Astrocyte (in vitro differentiated cells and primary cell): ENCODE measurements at regions not wholly inside any gene's neighbourhood (a gene's known extent, or its start where the extent isn't known, plus 50 kb on each side); places are given as distances from the start of the nearest gene placed in this dataset.

ENCODE experiments used
- DNase-seq: peaks from one replicate; pipeline ENCODE4 v3.0.0-alpha.2; 2010; ENCODE audit warnings: low read depth
- FAIRE-seq: peaks from 2 replicates; lab custom pipeline; 2011; peaks lifted over from hg19 to GRCh38; lab: Jason Lieb, UNC
- H2AFZ ChIP-seq: 2 replicates; pipeline ENCODE4 v1.6.0; 2012; ENCODE audit warnings: low read depth, low read length, inconsistent platforms
- H3K27ac ChIP-seq: 2 replicates; pipeline ENCODE4 v1.5.1; 2011; ENCODE audit warnings: low read depth, low read length, inconsistent platforms
- H3K27me3 ChIP-seq: 2 replicates; pipeline ENCODE4 v1.6.0; 2011; ENCODE audit warnings: low read length, inconsistent platforms; ENCODE audit not compliant: insufficient read depth
- H3K36me3 ChIP-seq: 2 replicates; pipeline ENCODE4 v1.5.1; 2011; ENCODE audit warnings: low read length, inconsistent platforms; ENCODE audit not compliant: insufficient read depth
- H3K4me1 ChIP-seq: 2 replicates; pipeline ENCODE4 v1.5.1; 2011; ENCODE audit warnings: low read length, inconsistent platforms; ENCODE audit not compliant: insufficient read depth
- H3K4me2 ChIP-seq: 2 replicates; pipeline ENCODE4 v1.6.0; 2012; ENCODE audit warnings: low read length, inconsistent platforms
- H3K4me3 ChIP-seq: 2 replicates; pipeline ENCODE4 v1.5.1; 2011; ENCODE audit warnings: low read depth, mild to moderate bottlenecking, low read length, inconsistent platforms; ENCODE audit not compliant: insufficient read depth
- H3K79me2 ChIP-seq: 2 replicates; pipeline ENCODE4 v1.6.0; 2012; ENCODE audit warnings: mild to moderate bottlenecking, low read length, inconsistent platforms; ENCODE audit not compliant: insufficient read depth
- H3K9ac ChIP-seq: 2 replicates; pipeline ENCODE4 v1.6.0; 2012; ENCODE audit warnings: mild to moderate bottlenecking, low read length, inconsistent platforms
- H3K9me3 ChIP-seq: 2 replicates; pipeline ENCODE4 v1.5.1; 2012; ENCODE audit warnings: low read depth, mild to moderate bottlenecking, low read length, inconsistent platforms; ENCODE audit not compliant: insufficient read depth
- H4K20me1 ChIP-seq: 2 replicates; pipeline ENCODE4 v1.6.0; 2012; ENCODE audit warnings: low read length, inconsistent platforms; ENCODE audit not compliant: insufficient read depth
- H3K27ac Mint-ChIP-seq: one replicate; pipeline ENCODE4 v1.8.0; 2021; ENCODE audit warnings: mild to moderate bottlenecking, mixed read lengths; ENCODE audit not compliant: unreplicated experiment
- H3K27me3 Mint-ChIP-seq: one replicate; pipeline ENCODE4 v1.8.0; 2021; ENCODE audit warnings: low read depth, mixed read lengths; ENCODE audit not compliant: unreplicated experiment
- H3K36me3 Mint-ChIP-seq: one replicate; pipeline ENCODE4 v1.8.0; 2021; ENCODE audit warnings: low read depth, mixed read lengths; ENCODE audit not compliant: unreplicated experiment
- H3K4me1 Mint-ChIP-seq: one replicate; pipeline ENCODE4 v1.8.0; 2021; ENCODE audit warnings: low read depth, mixed read lengths; ENCODE audit not compliant: unreplicated experiment
- H3K4me3 Mint-ChIP-seq: one replicate; pipeline ENCODE4 v1.8.0; 2021; ENCODE audit warnings: mild to moderate bottlenecking, moderate library complexity, mixed read lengths; ENCODE audit not compliant: unreplicated experiment
- H3K9me3 Mint-ChIP-seq: one replicate; pipeline ENCODE4 v1.8.0; 2021; ENCODE audit warnings: mild to moderate bottlenecking, mixed read lengths; ENCODE audit not compliant: unreplicated experiment
- CTCF ChIP-seq: IDR thresholded peaks from 2 replicates; pipeline ENCODE4 v1.5.1; 2011; ENCODE audit warnings: low read depth, mild to moderate bottlenecking, inconsistent platforms, low read length, moderate library complexity; ENCODE audit not compliant: insufficient read depth
- EZH2 ChIP-seq: IDR thresholded peaks from 2 replicates; pipeline ENCODE4 v1.6.1; 2012; ENCODE audit warnings: mild to moderate bottlenecking, low read length, inconsistent platforms; ENCODE audit not compliant: insufficient read depth

- Histone ChIP-seq H3K36me3 (no peaks in the 10 kb centered on the region), H3K27me3 (no peaks in the 10 kb centered on the region), H3K4me3 (no peak overlapping the region), H3K9ac (no peak overlapping the region), H3K9me3 (no peaks in the 10 kb centered on the region), H3K27ac (no peak overlapping the region), H2AFZ (no peak overlapping the region), H4K20me1 (no peaks in the 10 kb centered on the region), H3K4me1 (peaks cover 18% of the 10 kb centered on the region), H3K4me2 (no peak overlapping the region), H3K79me2 (no peaks in the 10 kb centered on the region)
- Mint-ChIP-seq H3K27me3 (no peaks in the 10 kb centered on the region), H3K9me3 (no peaks in the 10 kb centered on the region), H3K4me3 (no peak overlapping the region), H3K27ac (no peak overlapping the region), H3K4me1 (peaks cover 26% of the 10 kb centered on the region), H3K36me3 (no peaks in the 10 kb centered on the region)
- no peak for FAIRE-seq
- no peak for DNase-seq
- no peak for TF ChIP-seq EZH2
- no peak for TF ChIP-seq CTCF
Measured at GRCh38 chr12:92630968-92631367, 71.8 kb upstream of the PLEKHG7 start.

- Histone ChIP-seq H3K9me3 (no peaks in the 10 kb centered on the region), H3K36me3 (no peaks in the 10 kb centered on the region), H3K9ac (peak overlapping the region; percentile 3), H4K20me1 (no peaks in the 10 kb centered on the region), H3K4me3 (no peak overlapping the region), H3K79me2 (no peaks in the 10 kb centered on the region), H3K27ac (no peak overlapping the region), H3K27me3 (no peaks in the 10 kb centered on the region), H3K4me1 (peaks cover 23% of the 10 kb centered on the region), H2AFZ (no peak overlapping the region), H3K4me2 (peak overlapping the region; percentile 18)
- Mint-ChIP-seq H3K4me1 (peaks cover 29% of the 10 kb centered on the region), H3K27ac (peak overlapping the region; percentile 77), H3K36me3 (no peaks in the 10 kb centered on the region), H3K4me3 (no peak overlapping the region), H3K9me3 (no peaks in the 10 kb centered on the region), H3K27me3 (no peaks in the 10 kb centered on the region)
- TF ChIP-seq EZH2, result no peak
- no peak for TF ChIP-seq CTCF
- peak; percentile 36 for DNase-seq
- no peak for FAIRE-seq
Measured at GRCh38 chr12:92629349-92630065, 73.3 kb upstream of the PLEKHG7 start.

GRCh38 chr12:92628476-92628875, 74.3 kb upstream of the PLEKHG7 start:
- no peak overlapping the region for H3K4me3 Mint-ChIP-seq
- Histone ChIP-seq H3K79me2 (no peaks in the 10 kb centered on the region), H3K4me2 (no peak overlapping the region), H3K36me3 (no peaks in the 10 kb centered on the region), H3K4me1 (peaks cover 29% of the 10 kb centered on the region), H3K9ac (no peak overlapping the region), H3K4me3 (no peak overlapping the region), H3K27me3 (no peaks in the 10 kb centered on the region), H3K9me3 (no peaks in the 10 kb centered on the region), H3K27ac (no peak overlapping the region), H4K20me1 (no peaks in the 10 kb centered on the region), H2AFZ (no peak overlapping the region)
- TF ChIP-seq CTCF (no peak), EZH2 (no peak)
- DNase-seq (peak; percentile 71), FAIRE-seq (no peak)
- H3K4me1 Mint-ChIP-seq, result peaks cover 35% of the 10 kb centered on the region
- no peaks in the 10 kb centered on the region for H3K36me3 Mint-ChIP-seq
- H3K27me3 Mint-ChIP-seq, result no peaks in the 10 kb centered on the region
- no peak overlapping the region for H3K27ac Mint-ChIP-seq
- H3K9me3 Mint-ChIP-seq, result no peaks in the 10 kb centered on the region
